A549 (cell line): ENCODE measurements at regions not wholly inside any gene's neighbourhood (a gene's known extent, or its start where the extent isn't known, plus 50 kb on each side); places are given as distances from the start of the nearest gene placed in this dataset.

ENCODE experiments used
- CTCF ChIP-seq: fragments of >200 bp; sonication (Bioruptor Twin); formaldehyde crosslinking; IDR thresholded peaks from 3 replicates; pipeline ENCODE4 v1.5.1; 2016
- ELK1 ChIP-seq: fragments of 150-350 bp; IDR thresholded peaks from 2 replicates; pipeline ENCODE4 v1.6.1; 2014; ENCODE audit warnings: low read depth, mild to moderate bottlenecking, low read length
- EP300 ChIP-seq, 2 experiments: fragments of >200 bp; sonication (Bioruptor Twin); formaldehyde crosslinking; IDR thresholded peaks; 2 replicates in 1 of 2; 3 replicates in 1 of 2; pipeline ENCODE4 v1.6.1; 2016 to 2017
- MAFK ChIP-seq: fragments of 450-650 bp; IDR thresholded peaks from 2 replicates; pipeline ENCODE4 v1.6.1; 2014; ENCODE audit not compliant: partially characterized antibody
- MAX ChIP-seq: IDR thresholded peaks from 2 replicates; pipeline ENCODE4 v1.6.1; 2012
- MAZ ChIP-seq: fragments of 150-350 bp; IDR thresholded peaks from 2 replicates; pipeline ENCODE4 v1.6.1; 2014; ENCODE audit warnings: antibody characterized with exemption, low read depth, low read length, borderline replicate concordance
- NPAS2 ChIP-seq: fragments of 250-450 bp; sonication (Bioruptor Pico); IDR thresholded peaks from 2 replicates; pipeline ENCODE4 v1.8.0; 2022; ENCODE audit warnings: mild to moderate bottlenecking, moderate library complexity, borderline replicate concordance
- POLR2A ChIP-seq: IDR thresholded peaks from 2 replicates; pipeline ENCODE4 v1.6.1; 2012; ENCODE audit warnings: mild to moderate bottlenecking, low read length
- REST ChIP-seq: fragments of 200-600 bp; sonication (generic); IDR thresholded peaks from 2 replicates; pipeline ENCODE4 v1.6.1; 2016; ENCODE audit warnings: antibody characterized with exemption, mild to moderate bottlenecking, moderate library complexity
- SREBF2 ChIP-seq: fragments of 450-650 bp; IDR thresholded peaks from 2 replicates; pipeline ENCODE4 v1.6.1; 2014; ENCODE audit warnings: mild to moderate bottlenecking, moderate library complexity
- TFCP2L1 ChIP-seq: fragments of 250-450 bp; sonication (Bioruptor Pico); IDR thresholded peaks from 2 replicates; pipeline ENCODE4 v1.5.0; 2021; ENCODE audit warnings: mild to moderate bottlenecking
- TP53 ChIP-seq: fragments of 250-450 bp; sonication (Bioruptor Pico); IDR thresholded peaks from 2 replicates; pipeline ENCODE4 v1.5.0; 2021; ENCODE audit warnings: mild to moderate bottlenecking, moderate library complexity
- ZFP36 ChIP-seq: fragments of 450-650 bp; IDR thresholded peaks from 2 replicates; pipeline ENCODE4 v1.6.1; 2014; ENCODE audit warnings: borderline replicate concordance; ENCODE audit not compliant: partially characterized antibody

- no peak for TF ChIP-seq CTCF
- no peak for TF ChIP-seq TP53 (CRISPR knock-in tag)
- no peak for TF ChIP-seq MAZ
- no peak for TF ChIP-seq NPAS2 (CRISPR knock-in tag)
- no peak for TF ChIP-seq MAFK
- TF ChIP-seq TFCP2L1, result no peak
- TF ChIP-seq POLR2A, result no peak
- TF ChIP-seq ELK1, result no peak
- no peak for TF ChIP-seq EP300 (IDR thresholded peaks at IDR 0.05)
- TF ChIP-seq SREBF2, result no peak
- TF ChIP-seq ZFP36, result no peak
- TF ChIP-seq MAX, result no peak
- TF ChIP-seq REST, result no peak
Measured at GRCh38 chr21:15311510-15311909, 246.7 kb upstream of the NRIP1 start.
